Upper lobe of left lung (tissue), 6 donors: ENCODE measurements at regions not wholly inside any gene's neighbourhood (a gene's known extent, or its start where the extent isn't known, plus 50 kb on each side); places are given as distances from the start of the nearest gene placed in this dataset.

Experiments
- ATAC-seq, 2 donors: fragments of 200-7000 bp; cut with Tn5 transposase; one replicate each; pipeline ENCODE4 v1.9.1; 2022; ENCODE audit warnings: mild to moderate bottlenecking in 2 of 2, moderate library complexity in 2 of 2; ENCODE audit not compliant: low FRiP score in 2 of 2
- DNase-seq, 2 donors: peaks; one replicate each; pipeline ENCODE4 v3.0.0-alpha.2; 2019 to 2020
- H3K27ac ChIP-seq, 4 donors: fragments of 200-600 bp; sonication (generic); one replicate each; pipeline ENCODE4 v1.5.1; 2016 to 2019
- H3K27me3 ChIP-seq, 4 donors: fragments of 200-600 bp; sonication (generic); one replicate each; pipeline ENCODE4 v1.5.1; 2017 to 2019
- H3K36me3 ChIP-seq, 4 donors: fragments of 200-600 bp; sonication (generic); one replicate each; pipeline ENCODE4 v1.5.1; 2016 to 2019
- H3K4me1 ChIP-seq, 4 donors: fragments of 200-600 bp; sonication (generic); one replicate each; pipeline ENCODE4 v1.5.1; 2018 to 2019
- H3K4me3 ChIP-seq, 4 donors: fragments of 200-600 bp; sonication (generic); one replicate each; pipeline ENCODE4 v1.5.1; 2017 to 2019; ENCODE audit warnings: mild to moderate bottlenecking in 2 of 4, moderate library complexity in 1 of 4
- H3K9me3 ChIP-seq, 4 donors: fragments of 200-600 bp; sonication (generic); one replicate each; pipeline ENCODE4 v1.5.1; 2018 to 2019
- EP300 ChIP-seq, 4 donors: sonication (generic); formaldehyde crosslinking; IDR thresholded peaks; one replicate each; pipeline ENCODE4 v1.5.1; 2017; ENCODE audit warnings: antibody characterized with exemption in 4 of 4, control low read depth in 2 of 4
- POLR2A ChIP-seq, 4 donors: fragments of 450-650 bp; IDR thresholded peaks; one replicate each; pipeline ENCODE4 v1.5.1; 2016 to 2017; ENCODE audit warnings: antibody characterized with exemption in 4 of 4, mild to moderate bottlenecking in 2 of 4
- POLR2AphosphoS5 ChIP-seq, 2 donors: sonication (generic); formaldehyde crosslinking; IDR thresholded peaks; one replicate each; pipeline ENCODE4 v1.5.1; 2017; ENCODE audit warnings: antibody characterized with exemption in 2 of 2
- WGBS, 2 donors: methylation state at CpG; one replicate each; pipeline ENCODE4 v1.1.5; 2017 to 2018; 5-methylcytosine and 5-hydroxymethylcytosine counted together
- TF ChIP-seq, protein P1 (sequence below), 6 experiments: fragments of 450-650 bp in 4 of 6; fragments of 200-600 bp in 2 of 6; sonication (generic) in 2 of 6; IDR thresholded peaks; one replicate each; pipeline ENCODE4 v1.5.1; 2016 to 2019; ENCODE audit warnings: antibody characterized with exemption in 6 of 6
- donor health status: DM: no; HTN: no; CAD: no; lungs with moderate emphysema.
- donor health status: DM: no; HTN: yes; CAD: no; lungs with severe emphysema.

DNA sequence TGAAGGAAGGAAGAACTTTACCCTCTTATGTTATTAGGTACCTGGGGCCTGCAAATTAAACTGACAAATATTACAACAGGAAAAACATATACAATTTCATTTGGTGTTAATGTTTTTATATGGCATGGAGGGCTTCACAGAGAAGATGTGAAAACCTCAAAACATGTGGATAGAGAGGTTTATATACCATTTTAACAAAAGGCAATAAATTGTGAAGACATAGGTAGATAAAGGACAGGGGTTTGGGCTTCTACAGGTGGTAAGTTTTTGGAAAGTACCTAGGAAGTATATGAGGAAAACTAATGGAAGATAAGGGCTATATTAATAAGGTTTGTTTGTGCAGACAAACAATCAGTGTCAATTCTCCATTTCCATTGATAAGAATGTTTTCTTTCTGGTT lies 95.1 kb upstream of the ATF7IP start:
- DNase-seq (no peak), ATAC-seq (no peak)
- no peaks in the 10 kb centered on the region for H3K27me3 ChIP-seq

DNA sequence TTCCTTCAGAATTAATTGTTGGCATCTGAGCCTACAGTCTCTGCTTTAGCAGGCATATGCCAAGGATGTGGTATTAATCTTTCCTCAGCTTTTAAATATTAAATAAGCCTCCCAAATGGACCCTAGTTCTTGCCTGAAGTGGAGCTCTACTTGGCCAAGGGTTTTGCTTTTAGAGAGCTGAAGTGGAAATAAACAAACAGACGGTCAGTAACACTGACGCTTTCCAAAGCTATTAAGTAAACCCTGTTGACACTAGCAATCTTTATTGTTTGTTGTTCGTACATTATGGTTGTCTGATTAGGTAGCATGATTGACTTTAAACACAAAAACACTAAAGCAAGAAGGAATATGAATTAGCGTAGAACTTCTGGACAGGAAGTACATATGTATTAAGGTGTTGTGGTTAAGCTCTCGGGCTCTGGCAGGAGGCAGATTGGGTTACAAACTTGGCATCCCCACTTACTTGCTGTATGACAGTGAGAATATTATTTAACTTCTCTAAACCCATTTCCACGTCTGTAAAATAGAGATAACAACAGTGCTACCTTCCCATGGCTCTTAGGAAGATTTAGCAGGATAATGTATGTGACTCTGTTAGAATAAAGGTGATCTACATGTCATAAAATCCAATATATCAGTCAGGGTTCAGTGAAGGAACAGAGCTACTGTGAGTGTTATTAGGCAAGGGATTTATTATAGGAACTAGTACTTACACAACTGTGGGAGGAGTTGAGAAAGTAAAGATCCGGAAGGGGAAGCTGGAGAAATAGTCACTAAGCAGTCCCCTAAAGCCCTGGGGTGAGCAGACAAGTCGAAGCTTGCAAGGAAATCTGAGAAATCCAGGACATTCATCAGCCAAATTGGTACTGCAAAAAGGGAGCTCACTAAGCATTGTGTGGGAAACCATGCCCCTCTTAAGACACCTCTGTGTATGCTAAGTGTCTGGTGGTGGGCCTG lies 92.2 kb upstream of the ATF7IP start:
- TF ChIP-seq POLR2AphosphoS5 (IDR thresholded peaks at IDR 0.05) (peak in 1 of 2 donors; percentile 10), POLR2A (IDR thresholded peaks at IDR 0.05) (peak in 1 of 4 donors; percentile 21), EP300 (IDR thresholded peaks at IDR 0.05) (no peak)
- TF ChIP-seq, protein P1, sequence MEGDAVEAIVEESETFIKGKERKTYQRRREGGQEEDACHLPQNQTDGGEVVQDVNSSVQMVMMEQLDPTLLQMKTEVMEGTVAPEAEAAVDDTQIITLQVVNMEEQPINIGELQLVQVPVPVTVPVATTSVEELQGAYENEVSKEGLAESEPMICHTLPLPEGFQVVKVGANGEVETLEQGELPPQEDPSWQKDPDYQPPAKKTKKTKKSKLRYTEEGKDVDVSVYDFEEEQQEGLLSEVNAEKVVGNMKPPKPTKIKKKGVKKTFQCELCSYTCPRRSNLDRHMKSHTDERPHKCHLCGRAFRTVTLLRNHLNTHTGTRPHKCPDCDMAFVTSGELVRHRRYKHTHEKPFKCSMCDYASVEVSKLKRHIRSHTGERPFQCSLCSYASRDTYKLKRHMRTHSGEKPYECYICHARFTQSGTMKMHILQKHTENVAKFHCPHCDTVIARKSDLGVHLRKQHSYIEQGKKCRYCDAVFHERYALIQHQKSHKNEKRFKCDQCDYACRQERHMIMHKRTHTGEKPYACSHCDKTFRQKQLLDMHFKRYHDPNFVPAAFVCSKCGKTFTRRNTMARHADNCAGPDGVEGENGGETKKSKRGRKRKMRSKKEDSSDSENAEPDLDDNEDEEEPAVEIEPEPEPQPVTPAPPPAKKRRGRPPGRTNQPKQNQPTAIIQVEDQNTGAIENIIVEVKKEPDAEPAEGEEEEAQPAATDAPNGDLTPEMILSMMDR (IDR thresholded peaks at IDR 0.05), result no peak
- ATAC-seq (peak; percentile 84 to 85), DNase-seq (no peak)
- Histone ChIP-seq H3K36me3 (no peaks in the 10 kb centered on the region), H3K9me3 (peaks cover 0 to 7% (median 0%) of the 10 kb centered on the region in 4 donors), H3K4me3 (no peak overlapping the region), H3K27ac (peak overlapping the region; percentile 31 to 79 (median 72)), H3K27me3 (no peaks in the 10 kb centered on the region), H3K4me1 (peaks cover 0 to 9% (median 6%) of the 10 kb centered on the region in 4 donors)
- WGBS, 2 donors, result 30 to 33% methylated on average over 8 of the region's 8 CpGs

More for the DNA sequence above, 95.1 kb upstream of the ATF7IP start:
- TF ChIP-seq POLR2AphosphoS5 (IDR thresholded peaks at IDR 0.05), result no peak
- TF ChIP-seq POLR2A (IDR thresholded peaks at IDR 0.05), result no peak
- TF ChIP-seq, protein P1 (IDR thresholded peaks at IDR 0.05), result no peak
- TF ChIP-seq EP300 (IDR thresholded peaks at IDR 0.05), result no peak
- H3K27ac ChIP-seq, result no peak overlapping the region
- H3K4me3 ChIP-seq, result no peak overlapping the region
- H3K9me3 ChIP-seq, result peaks cover 0 to 7% (median 0%) of the 10 kb centered on the region in 4 donors
- H3K4me1 ChIP-seq, result peaks cover 0 to 9% (median 6%) of the 10 kb centered on the region in 4 donors
- no peaks in the 10 kb centered on the region for H3K36me3 ChIP-seq

DNA sequence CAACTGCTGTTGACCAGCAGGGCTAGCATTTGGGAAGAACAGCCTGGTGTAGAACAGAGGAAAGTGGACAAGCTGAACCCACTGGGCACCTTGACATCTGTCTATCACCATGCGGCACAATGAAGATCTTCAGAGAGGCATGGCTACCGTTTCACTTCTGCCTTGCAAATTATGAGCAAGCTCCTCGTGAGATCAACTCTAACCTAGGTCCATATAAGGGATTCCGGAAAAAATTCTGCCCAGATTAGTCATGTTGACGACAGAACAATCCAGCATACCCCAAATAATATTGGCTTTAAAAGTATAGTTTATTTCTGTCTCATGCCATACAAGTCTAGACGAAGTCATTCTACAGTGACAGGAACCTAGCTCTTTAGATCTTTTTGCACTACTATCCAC lies 91.6 kb upstream of the ATF7IP start:
- TF ChIP-seq, protein P1 (IDR thresholded peaks at IDR 0.05), result no peak
- TF ChIP-seq EP300 (IDR thresholded peaks at IDR 0.05), result no peak
- TF ChIP-seq POLR2A (IDR thresholded peaks at IDR 0.05), result no peak
- TF ChIP-seq POLR2AphosphoS5 (IDR thresholded peaks at IDR 0.05), result no peak
- Histone ChIP-seq H3K27ac (peak overlapping the region; percentile 26 to 79 (median 72)), H3K36me3 (no peaks in the 10 kb centered on the region), H3K27me3 (no peaks in the 10 kb centered on the region), H3K9me3 (peaks cover 0 to 7% (median 0%) of the 10 kb centered on the region in 4 donors), H3K4me3 (no peak overlapping the region), H3K4me1 (peaks cover 0 to 9% (median 6%) of the 10 kb centered on the region in 4 donors)
- 71 to 85% methylated on average over 6 of the region's 6 CpGs for WGBS, 2 donors
- DNase-seq (no peak), ATAC-seq (peak; percentile 26 to 49)

DNA sequence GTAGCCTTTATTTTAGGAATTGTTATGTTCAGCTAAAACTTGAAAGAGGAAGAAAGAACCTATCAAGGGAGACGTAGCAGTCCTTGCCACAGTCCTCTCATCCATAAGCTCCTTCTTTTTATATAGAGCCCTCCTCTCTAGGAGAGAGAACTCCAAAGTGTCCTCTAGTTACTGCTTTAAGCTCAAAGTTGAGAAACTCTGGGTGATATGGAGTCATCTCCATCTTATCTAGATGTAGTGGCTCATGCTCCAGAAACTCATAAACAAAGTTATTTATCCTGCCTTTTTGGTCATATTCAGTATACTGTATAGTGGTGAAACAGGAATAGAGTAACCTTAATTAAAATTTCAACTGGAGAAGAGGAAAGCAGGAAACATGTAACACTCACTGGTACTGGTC lies 90.4 kb upstream of the ATF7IP start:
- DNase-seq, result no peak
- H3K36me3 ChIP-seq, result no peaks in the 10 kb centered on the region
- ATAC-seq, result no peak
- no peaks in the 10 kb centered on the region for H3K27me3 ChIP-seq
- 44 to 94% methylated on average over 1 of the region's 1 CpG for WGBS, 2 donors
- TF ChIP-seq POLR2AphosphoS5 (IDR thresholded peaks at IDR 0.05) (no peak), EP300 (IDR thresholded peaks at IDR 0.05) (no peak), POLR2A (IDR thresholded peaks at IDR 0.05) (no peak)
- TF ChIP-seq, protein P1 (IDR thresholded peaks at IDR 0.05), result no peak
- H3K27ac ChIP-seq, result peak overlapping the region in 1 of 4 donors; percentile 54
- H3K4me1 ChIP-seq, result peaks cover 0 to 9% (median 6%) of the 10 kb centered on the region in 4 donors
- H3K9me3 ChIP-seq, result peaks cover 0 to 4% (median 0%) of the 10 kb centered on the region in 4 donors
- no peak overlapping the region for H3K4me3 ChIP-seq
